HG03108 (cell line): ENCODE measurements at regions not wholly inside any gene's neighbourhood (a gene's known extent, or its start where the extent isn't known, plus 50 kb on each side); places are given as distances from the start of the nearest gene placed in this dataset.
"Not testable (repeated sequence)": the region's sequence is repeated elsewhere in the genome, so short reads cannot be mapped to it uniquely, and the experiment has no call there.

Experiments used
- ATAC-seq: cut with Tn5 transposase; IDR thresholded peaks from one replicate; pipeline ENCODE4 v1.9.1; 2021; ENCODE audit warnings: moderate library complexity; ENCODE audit not compliant: unreplicated experiment

DNA sequence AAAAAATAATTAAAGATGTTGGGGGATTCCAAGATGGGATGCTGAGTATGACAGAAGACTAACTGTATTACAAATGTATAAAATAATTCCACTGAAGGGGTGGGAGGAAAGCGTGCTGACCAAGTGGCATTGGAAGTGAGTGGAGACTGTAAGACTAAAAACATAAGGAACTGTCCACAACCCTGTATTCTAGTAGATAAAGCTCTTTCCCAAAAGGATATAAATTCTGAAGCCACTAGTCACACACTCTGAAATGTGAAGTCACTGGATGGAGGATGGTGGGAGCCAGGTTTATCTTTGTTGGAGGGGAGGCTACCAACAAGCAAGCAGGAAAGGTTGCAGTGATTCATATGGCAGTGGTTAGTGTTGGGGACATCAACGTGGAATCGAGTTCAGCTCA, 182.8 kb upstream of the PLGLB2 start:
- ATAC-seq, result not testable (repeated sequence)

GRCh38 chr2:87566531-87566930, 181.4 kb upstream of the PLGLB2 start:
- not testable (repeated sequence) for ATAC-seq

- ATAC-seq, result not testable (repeated sequence)
Measured at GRCh38 chr2:87567093-87567492, 180.8 kb upstream of the PLGLB2 start.

- ATAC-seq, result not testable (repeated sequence)
Measured at GRCh38 chr2:87567912-87568311, 180.0 kb upstream of the PLGLB2 start.

DNA sequence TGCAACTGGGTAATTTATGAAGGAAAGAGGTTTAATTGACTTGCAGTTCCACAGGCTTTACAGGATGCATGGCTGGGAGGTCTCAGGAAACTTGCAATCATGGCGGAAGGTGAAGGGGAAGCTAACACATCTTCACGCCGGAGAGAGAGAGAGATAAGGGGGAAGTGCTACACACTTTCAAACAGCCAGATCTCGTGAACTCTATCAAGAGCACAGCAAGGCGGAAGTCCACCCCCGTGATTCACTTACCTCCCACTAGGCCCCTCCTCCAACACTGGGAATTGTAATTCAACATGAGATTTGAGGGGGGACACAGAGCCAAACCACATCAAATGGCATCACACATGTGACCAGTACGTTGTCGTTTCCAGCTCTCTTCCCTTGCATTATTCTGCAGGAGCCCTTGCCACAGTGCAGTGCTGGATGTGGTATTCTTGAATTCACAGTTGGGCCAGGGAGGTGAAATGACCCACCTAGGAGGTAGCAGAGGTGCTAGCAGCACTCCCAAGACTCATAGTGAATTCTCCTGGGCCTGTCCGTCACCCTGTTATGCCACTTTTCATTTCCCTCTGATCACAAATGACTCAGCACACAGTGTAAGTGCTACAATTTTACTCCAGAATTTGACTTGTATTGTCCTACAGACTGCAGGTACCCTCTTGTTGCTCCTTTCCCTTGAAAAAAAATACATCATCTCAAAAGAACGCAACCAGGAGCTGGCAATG, 179.2 kb upstream of the PLGLB2 start:
- ATAC-seq, result not testable (repeated sequence)

DNA sequence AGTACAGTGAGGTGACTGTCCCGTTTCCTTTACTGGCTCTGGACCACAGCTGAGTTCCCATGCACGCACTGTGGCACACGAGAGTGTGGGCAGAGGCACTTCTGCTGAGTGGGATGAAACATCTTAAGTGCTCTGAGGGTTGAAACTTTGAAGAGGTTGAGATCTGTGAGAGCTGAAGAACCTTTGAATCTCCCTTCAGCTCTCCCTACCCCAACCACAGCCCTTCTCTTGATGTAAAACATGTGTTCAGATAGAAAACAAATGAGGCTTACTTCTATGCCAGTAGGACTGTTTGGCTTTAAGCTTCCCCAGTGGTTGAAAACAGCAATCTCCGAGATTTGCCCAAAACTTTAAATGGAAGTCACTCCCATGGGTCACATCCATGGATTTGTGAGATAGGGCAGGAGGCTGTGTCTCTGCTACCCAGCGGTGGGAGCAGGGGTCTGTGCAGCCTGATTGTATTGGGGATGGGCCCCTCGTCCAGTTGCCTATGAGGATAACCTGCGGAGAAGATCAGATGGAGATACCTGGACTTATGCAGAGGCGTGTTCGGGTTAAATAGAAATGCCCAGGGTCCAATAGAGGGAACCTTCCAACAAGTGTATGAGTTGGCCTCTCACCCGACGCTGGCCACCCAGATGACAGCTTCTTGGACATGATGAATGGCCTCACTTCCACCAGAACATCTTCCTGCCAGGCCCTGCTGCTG, 178.0 kb upstream of the PLGLB2 start:
- not testable (repeated sequence) for ATAC-seq

DNA sequence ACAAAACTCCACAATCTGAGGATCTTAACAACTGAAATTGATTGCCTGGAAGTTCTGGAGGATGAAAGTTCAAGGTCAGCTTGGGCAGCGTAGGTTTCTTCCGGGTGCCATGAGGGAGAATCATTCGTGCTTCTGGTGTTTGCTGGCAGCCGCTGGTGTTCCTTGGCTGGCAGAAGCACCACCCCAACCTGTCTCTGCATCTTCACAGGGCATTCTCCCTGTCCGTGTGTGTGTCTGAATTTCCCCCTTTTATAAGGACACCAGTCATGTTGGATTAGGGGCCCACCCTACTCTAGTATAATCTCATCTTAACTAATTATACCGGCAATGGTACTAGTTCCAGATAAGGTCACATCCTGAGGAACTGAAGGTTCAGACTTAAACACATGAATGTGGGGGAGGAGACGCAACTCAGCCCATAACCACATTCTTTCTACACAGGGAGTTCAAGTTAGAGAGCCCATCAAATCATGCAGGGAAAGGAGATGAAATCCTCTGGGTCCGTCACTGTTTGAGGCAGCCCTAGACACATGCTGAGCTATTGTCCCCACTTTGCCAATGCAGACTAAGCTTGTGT, 175.9 kb upstream of the PLGLB2 start:
- not testable (repeated sequence) for ATAC-seq

DNA sequence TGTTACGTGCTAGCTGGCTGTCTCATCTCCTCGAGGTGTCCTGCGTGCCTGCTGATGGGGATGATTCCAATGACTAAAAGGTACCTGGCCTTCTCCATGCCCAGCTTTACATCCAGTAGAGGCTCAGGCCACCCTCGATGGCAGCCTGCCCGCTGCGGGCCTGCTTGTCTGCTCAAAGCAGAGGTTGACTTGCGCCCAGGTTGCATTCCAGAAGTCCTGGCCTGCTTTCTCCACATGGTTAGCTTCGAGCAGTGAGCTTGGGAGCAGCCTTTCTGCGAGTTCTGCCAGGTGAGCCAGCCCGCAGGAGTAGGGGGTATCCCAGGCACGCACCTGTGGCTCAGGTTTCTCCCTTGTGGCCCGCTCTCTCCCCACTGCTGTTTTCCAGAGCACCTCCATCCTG, 175.0 kb upstream of the PLGLB2 start:
- ATAC-seq, result not testable (repeated sequence)

DNA sequence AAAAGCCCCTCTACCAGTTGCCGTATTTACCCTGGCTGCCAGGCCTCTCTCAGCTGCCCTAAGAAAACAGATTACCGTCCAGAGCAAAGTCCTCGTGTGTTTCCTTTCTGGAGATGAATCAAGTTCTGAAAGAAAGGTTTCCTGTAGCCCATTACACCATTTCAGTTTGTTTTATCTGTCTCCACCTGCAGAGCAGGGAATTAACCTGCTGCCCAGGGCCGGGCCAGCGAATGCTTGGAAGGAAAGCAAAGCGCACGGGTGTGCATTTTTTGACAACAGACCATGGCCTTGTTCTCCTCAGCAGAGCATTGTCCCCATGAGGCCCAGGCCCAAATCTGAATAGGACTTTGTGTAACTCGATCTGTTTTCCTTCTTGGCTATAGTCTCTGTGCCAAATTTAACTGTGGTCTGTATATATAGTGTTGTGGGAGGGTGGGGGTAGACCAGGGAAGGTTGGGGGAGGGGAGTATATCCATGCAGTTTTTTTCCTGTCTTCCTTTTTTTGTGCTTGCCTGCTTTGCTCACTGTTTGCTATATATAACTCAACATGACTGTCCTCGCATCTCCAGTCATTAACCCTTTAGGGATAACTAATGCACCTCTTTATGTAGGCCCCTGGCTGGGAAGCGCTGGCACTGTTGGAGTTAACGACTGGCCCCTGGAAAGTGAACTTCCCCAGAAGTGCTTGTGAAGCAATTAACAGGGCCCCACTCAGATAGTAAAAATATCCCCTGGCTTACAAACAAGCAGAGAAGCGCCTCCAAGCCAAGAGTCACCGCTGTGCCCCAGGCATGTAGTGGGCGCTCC, 174.3 kb upstream of the PLGLB2 start:
- ATAC-seq, result not testable (repeated sequence)

DNA sequence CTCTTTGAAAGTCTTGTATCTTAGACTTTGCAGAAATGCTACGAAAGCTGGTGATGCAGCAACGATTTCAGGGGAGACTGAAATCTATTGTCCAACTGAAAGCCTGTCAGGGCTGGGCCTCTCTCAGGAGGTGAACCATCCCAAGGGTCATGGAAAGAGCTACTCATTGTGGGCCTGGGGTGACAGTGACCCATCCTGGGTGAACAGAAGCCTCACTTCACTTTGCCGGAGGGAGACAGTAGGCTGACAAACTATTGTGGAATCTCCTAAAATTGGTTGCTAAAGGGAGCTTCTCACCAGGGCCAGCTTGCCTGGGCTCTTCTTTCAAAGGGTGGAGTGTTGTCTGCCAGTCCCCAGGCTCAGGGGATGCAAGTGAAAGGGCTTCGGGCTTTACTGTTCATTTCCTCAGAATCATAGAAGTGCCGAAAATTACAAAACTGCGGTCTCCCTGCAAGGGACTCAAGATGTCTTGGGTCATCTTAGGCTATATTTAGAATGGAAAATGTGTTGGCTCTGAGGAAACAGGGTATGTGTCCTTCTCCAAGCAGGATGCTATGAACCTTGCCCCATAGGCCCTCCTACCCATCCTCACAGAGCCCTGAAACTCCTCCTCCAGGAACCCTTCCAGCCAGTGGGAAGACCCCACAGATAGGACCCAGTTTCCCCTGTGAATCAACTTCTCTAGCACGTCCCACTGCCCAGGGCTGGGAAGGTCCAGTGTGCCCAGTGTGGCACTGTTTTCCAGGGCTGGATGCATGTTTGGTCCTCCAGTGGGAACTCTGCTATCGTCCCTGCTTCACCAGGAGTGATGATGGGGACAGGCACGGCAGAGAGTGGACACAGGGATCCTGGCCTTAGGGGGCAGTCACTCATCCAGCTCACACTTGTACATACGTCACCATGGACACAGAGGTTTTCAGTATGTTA, 173.4 kb upstream of the PLGLB2 start:
- not testable (repeated sequence) for ATAC-seq

- not testable (repeated sequence) for ATAC-seq
Measured at GRCh38 chr2:87575138-87575537, 172.7 kb upstream of the PLGLB2 start.

DNA sequence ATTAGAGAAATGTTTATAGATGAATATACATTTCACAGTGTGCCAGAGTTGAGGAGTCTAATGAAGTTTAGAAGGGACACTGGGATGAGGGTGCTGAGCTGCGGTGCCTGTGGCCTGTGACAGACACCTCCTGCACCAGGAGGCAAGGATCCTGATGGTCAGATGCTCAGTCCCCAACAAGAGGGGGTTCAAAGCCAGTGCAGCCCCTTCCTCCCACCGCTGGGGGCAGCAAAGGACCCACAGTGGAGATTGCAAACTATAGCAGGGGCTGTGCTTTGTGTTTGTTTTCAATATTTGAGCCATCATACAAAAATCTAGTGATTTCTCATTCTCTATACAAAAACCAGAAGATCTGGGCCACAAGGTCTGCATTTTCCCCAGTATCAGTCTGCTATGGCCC, 170.5 kb upstream of the PLGLB2 start:
- ATAC-seq, result not testable (repeated sequence)

GRCh38 chr2:87582152-87582551, 165.7 kb upstream of the PLGLB2 start:
- ATAC-seq, result not testable (repeated sequence)

- ATAC-seq, result not testable (repeated sequence)
Measured at GRCh38 chr2:87582579-87582978, 165.3 kb upstream of the PLGLB2 start.

DNA sequence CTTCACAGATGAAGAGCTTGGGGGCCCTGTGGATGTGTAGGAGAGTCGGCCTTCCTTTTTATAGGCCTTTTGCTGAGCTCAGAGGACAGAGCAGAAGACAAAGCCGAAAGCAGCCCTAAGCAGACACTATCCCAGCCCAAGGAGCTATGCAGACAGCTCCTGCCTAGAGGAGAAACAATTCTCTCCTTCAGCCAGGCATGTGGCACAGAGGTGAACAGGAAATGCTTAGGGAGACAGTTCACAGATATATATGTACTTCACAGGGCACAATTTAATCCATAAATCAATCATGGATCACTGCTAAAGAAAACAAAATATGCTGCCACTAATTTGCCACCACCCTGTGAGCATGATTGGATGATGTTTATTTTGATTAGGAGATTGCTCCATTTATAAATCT, 164.5 kb upstream of the PLGLB2 start:
- ATAC-seq, result not testable (repeated sequence)

DNA sequence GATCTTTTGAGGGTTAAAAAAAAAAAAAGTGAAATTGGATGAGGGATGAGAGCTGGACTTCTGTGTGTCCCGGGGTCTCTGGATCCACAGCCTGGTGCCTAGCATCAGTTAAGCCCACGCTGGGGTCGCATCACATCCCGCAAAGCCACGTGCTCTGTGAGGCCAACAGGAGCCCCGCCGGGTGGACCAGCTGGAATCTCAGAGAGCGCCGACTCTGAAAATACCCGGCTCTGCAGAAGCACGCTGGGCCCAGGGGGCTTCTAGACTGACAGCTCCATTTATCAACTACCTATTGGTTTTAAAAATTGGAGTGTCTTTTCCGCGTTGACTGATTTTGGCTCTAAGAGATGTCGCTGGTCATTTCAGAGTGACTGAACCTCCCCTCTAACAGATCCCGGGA, 164.1 kb upstream of the PLGLB2 start:
- ATAC-seq, result not testable (repeated sequence)

GRCh38 chr2:87584268-87584906, 163.5 kb upstream of the PLGLB2 start:
- ATAC-seq, result not testable (repeated sequence)

GRCh38 chr2:87587934-87588333, 160.0 kb upstream of the PLGLB2 start:
- not testable (repeated sequence) for ATAC-seq

DNA sequence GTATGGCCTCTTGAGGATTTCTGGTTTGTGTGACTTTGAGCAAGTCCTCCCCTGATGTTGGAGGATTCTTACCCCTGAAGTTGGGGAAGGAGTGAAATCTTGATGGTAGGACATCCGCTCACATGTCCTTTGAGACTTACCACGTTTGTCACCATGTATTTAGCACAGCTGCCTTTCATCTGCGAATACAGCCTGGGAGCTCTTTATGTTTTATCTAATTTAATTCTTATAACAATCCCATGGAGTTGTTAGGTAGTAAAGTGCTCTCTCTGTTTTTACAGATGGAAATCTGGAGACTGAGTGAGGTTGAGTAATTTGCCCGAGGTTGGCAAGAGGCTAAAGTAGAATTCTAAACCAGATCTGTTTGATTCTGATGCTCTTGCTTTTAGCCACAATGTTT, 154.9 kb upstream of the PLGLB2 start:
- not testable (repeated sequence) for ATAC-seq
